Neuronal stem cell (in vitro differentiated cells): ENCODE measurements at regions not wholly inside any gene's neighbourhood (a gene's known extent, or its start where the extent isn't known, plus 50 kb on each side); places are given as distances from the start of the nearest gene placed in this dataset.
"Not testable (repeated sequence)": the region's sequence is repeated elsewhere in the genome, so short reads cannot be mapped to it uniquely, and the experiment has no call there.

Source experiments
- DNase-seq: peaks from one replicate; pipeline ENCODE4 v3.0.0-alpha.2; 2013; ENCODE audit warnings: low spot score
- H2AFZ ChIP-seq: one replicate; pipeline ENCODE4 v1.6.1; 2013; ENCODE audit warnings: mild to moderate bottlenecking, low read length, inconsistent platforms
- H2AK5ac ChIP-seq: 2 replicates; pipeline ENCODE4 v1.6.1; 2013; ENCODE audit warnings: low read depth, mild to moderate bottlenecking, inconsistent platforms, low read length, moderate library complexity, mixed read lengths
- H2BK120ac ChIP-seq: 2 replicates; pipeline ENCODE4 v1.6.1; 2013; ENCODE audit warnings: low read depth, mild to moderate bottlenecking, inconsistent platforms, low read length, moderate library complexity, mixed read lengths
- H2BK12ac ChIP-seq: one replicate; pipeline ENCODE4 v1.6.1; 2013; ENCODE audit warnings: low read length, inconsistent platforms
- H2BK15ac ChIP-seq: 2 replicates; pipeline ENCODE4 v1.6.1; 2013; ENCODE audit warnings: mild to moderate bottlenecking, low read length, inconsistent platforms, mixed read lengths
- H2BK5ac ChIP-seq: one replicate; pipeline ENCODE4 v1.6.1; 2013; ENCODE audit warnings: inconsistent platforms, mild to moderate bottlenecking, low read length, moderate library complexity
- H3K14ac ChIP-seq: one replicate; pipeline ENCODE4 v1.6.1; 2013; ENCODE audit warnings: low read length, inconsistent platforms
- H3K18ac ChIP-seq: 2 replicates; pipeline ENCODE4 v1.6.1; 2013; ENCODE audit warnings: low read length, inconsistent platforms
- H3K23ac ChIP-seq: 2 replicates; pipeline ENCODE4 v1.6.1; 2013; ENCODE audit warnings: low read depth, mild to moderate bottlenecking, mixed read lengths, low read length, inconsistent platforms; ENCODE audit not compliant: poor library complexity
- H3K27ac ChIP-seq: replicated peaks from 3 replicates; pipeline ENCODE4 v1.5.1; 2013; ENCODE audit warnings: low read length, inconsistent platforms
- H3K27me3 ChIP-seq, 3 experiments: 2 replicates each; pipeline ENCODE4 v1.6.1; 2013; ENCODE audit warnings: low read length in 3 of 3, mild to moderate bottlenecking in 2 of 3, inconsistent platforms in 1 of 3, low read depth in 1 of 3, mixed read lengths in 1 of 3, moderate library complexity in 1 of 3; ENCODE audit not compliant: control insufficient read depth in 3 of 3, insufficient read depth in 3 of 3
- H3K36me3 ChIP-seq, 2 donors: replicated peaks in 1 of 2; 2 replicates each; pipeline ENCODE4 v1.6.1; 2013; ENCODE audit warnings: low read length in 2 of 2; ENCODE audit not compliant: control insufficient read depth in 2 of 2, insufficient read depth in 2 of 2
- H3K4ac ChIP-seq: 2 replicates; pipeline ENCODE4 v1.6.1; 2013; ENCODE audit warnings: inconsistent platforms, mild to moderate bottlenecking, low read length, moderate library complexity
- H3K4me1 ChIP-seq, 2 donors: 1 replicate in 1 of 2; 2 replicates in 1 of 2; pipeline ENCODE4 v1.6.1; 2013; ENCODE audit warnings: low read length in 2 of 2, low read depth in 1 of 2; ENCODE audit not compliant: control insufficient read depth in 2 of 2, insufficient read depth in 1 of 2
- H3K4me2 ChIP-seq: one replicate; pipeline ENCODE4 v1.6.1; 2013; ENCODE audit warnings: mild to moderate bottlenecking, low read length, inconsistent platforms; ENCODE audit not compliant: insufficient read depth, poor library complexity, severe bottlenecking
- H3K4me3 ChIP-seq, 2 donors: 2 replicates each; pipeline ENCODE4 v1.5.1; 2013; ENCODE audit warnings: low read length in 2 of 2, mild to moderate bottlenecking in 2 of 2, inconsistent platforms in 1 of 2, moderate library complexity in 1 of 2
- H3K79me1 ChIP-seq: one replicate; pipeline ENCODE4 v1.6.1; 2013; ENCODE audit warnings: low read depth, mild to moderate bottlenecking, inconsistent platforms, low read length, moderate library complexity
- H3K9ac ChIP-seq: one replicate; pipeline ENCODE4 v1.6.1; 2013; ENCODE audit warnings: mild to moderate bottlenecking, low read depth, low read length, inconsistent platforms; ENCODE audit not compliant: poor library complexity
- H3K9me3 ChIP-seq, 2 donors: replicated peaks in 1 of 2; 2 replicates each; pipeline versions ENCODE3 to v1.6.1; 2013; ENCODE audit warnings: low read length in 2 of 2, mild to moderate bottlenecking in 2 of 2, inconsistent platforms in 1 of 2, low read depth in 1 of 2, mixed read lengths in 1 of 2, moderate library complexity in 1 of 2; ENCODE audit not compliant: control insufficient read depth in 2 of 2, insufficient read depth in 1 of 2
- H4K8ac ChIP-seq: one replicate; pipeline ENCODE4 v1.6.1; 2013; ENCODE audit warnings: low read depth, mild to moderate bottlenecking, inconsistent platforms, low read length, moderate library complexity
- H4K91ac ChIP-seq: one replicate; pipeline ENCODE4 v1.6.1; 2013; ENCODE audit warnings: low read length, low read depth, mild to moderate bottlenecking, inconsistent platforms; ENCODE audit not compliant: poor library complexity
- WGBS, 2 donors: extraction: QIAGEN DNeasy Blood & Tissue Kit; methylation state at CpG; one replicate each; pipeline ENCODE4 v1.1.7; 2013; ENCODE audit warnings: missing lambda C conversion rate in 2 of 2, mixed read lengths in 1 of 2; ENCODE audit not compliant: insufficient read length in 2 of 2, insufficient replicate concordance in 1 of 2; ENCODE audit errors: extremely low coverage in 2 of 2; 5-methylcytosine and 5-hydroxymethylcytosine counted together

DNA sequence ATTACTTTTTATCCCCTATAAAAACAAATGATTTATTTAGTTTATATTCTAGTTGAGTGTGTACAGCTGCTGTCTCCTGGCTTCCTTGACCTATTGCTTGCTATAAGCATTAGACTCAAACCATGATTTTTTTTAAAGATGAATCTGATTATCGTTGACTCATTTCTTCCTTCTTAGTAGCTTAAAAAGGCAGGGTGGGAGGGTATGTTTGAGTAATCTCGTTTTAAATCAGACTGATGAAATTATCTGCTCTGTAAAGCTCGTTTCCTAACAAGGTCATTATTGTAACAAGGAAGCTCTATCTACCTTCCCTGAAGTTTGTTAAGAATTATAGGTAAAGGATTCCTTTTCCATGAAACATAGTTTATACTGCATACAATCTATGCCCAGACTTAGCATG, 276.3 kb upstream of the KCND2 start:
- Histone ChIP-seq H3K9ac (no peak overlapping the region), H3K4me2 (no peak overlapping the region), H4K91ac (no peak overlapping the region), H3K4ac (no peak overlapping the region), H3K79me1 (no peaks in the 10 kb centered on the region), H3K4me3 (no peak overlapping the region), H4K8ac (no peak overlapping the region), H3K23ac (no peak overlapping the region), H3K36me3 (no peaks in the 10 kb centered on the region), H2BK12ac (no peak overlapping the region), H2BK120ac (no peak overlapping the region), H3K18ac (no peak overlapping the region), H3K4me1 (no peaks in the 10 kb centered on the region), H3K27ac (no peak overlapping the region), H3K27me3 (no peaks in the 10 kb centered on the region), H2BK5ac (no peak overlapping the region), H2AK5ac (no peak overlapping the region), H3K9me3 (no peaks in the 10 kb centered on the region), H2BK15ac (no peak overlapping the region), H2AFZ (no peak overlapping the region), H3K14ac (no peak overlapping the region)
- no CpG with 5 or more reads among the region's 3 CpGs for WGBS, 2 donors
- no peak for DNase-seq

DNA sequence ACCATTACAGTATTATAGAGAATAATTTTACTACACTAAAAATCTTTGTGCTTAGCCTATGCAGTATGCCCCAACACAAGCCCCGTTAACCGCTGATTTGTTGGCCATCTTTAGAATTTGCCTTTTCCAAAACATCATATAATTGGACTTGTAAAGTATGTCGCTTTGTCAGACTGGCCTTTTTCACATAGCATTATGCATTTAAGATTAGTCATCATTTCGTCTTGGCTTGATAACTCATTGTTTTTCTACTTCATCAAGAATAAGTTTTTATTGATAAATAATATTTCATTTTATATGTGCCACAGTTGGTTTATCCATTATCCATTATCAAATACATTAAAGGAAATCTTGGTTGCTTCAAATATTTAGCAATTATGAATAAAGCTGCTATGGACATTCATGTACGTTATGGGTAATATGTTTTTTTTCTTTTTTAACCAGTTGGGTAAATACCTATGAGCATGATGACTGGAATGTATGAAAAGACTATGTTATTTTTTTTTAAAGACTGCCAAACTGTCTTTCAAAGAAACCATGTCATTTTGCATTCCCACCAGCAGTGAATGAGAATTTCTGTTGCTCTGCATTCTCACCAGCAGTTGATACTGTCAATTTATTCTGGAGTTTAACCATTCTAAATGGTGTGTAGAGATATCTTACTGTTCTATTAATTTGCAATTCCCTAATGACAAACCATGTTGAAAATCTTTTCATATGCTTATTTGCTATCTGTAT, 273.1 kb upstream of the KCND2 start:
- Histone ChIP-seq H3K4ac (no peak overlapping the region), H3K79me1 (no peaks in the 10 kb centered on the region), H4K91ac (no peak overlapping the region), H4K8ac (no peak overlapping the region), H3K14ac (no peak overlapping the region), H2BK15ac (no peak overlapping the region), H3K9me3 (no peaks in the 10 kb centered on the region), H3K27me3 (no peaks in the 10 kb centered on the region), H3K27ac (no peak overlapping the region), H2BK12ac (no peak overlapping the region), H3K23ac (no peak overlapping the region), H3K36me3 (no peaks in the 10 kb centered on the region), H3K4me2 (no peak overlapping the region), H3K18ac (no peak overlapping the region), H3K4me3 (no peak overlapping the region), H2BK5ac (no peak overlapping the region), H3K4me1 (no peaks in the 10 kb centered on the region), H2AK5ac (no peak overlapping the region), H2AFZ (no peak overlapping the region), H2BK120ac (no peak overlapping the region), H3K9ac (no peak overlapping the region)
- no CpG with 5 or more reads among the region's 5 CpGs for WGBS, 2 donors
- DNase-seq, result no peak

DNA sequence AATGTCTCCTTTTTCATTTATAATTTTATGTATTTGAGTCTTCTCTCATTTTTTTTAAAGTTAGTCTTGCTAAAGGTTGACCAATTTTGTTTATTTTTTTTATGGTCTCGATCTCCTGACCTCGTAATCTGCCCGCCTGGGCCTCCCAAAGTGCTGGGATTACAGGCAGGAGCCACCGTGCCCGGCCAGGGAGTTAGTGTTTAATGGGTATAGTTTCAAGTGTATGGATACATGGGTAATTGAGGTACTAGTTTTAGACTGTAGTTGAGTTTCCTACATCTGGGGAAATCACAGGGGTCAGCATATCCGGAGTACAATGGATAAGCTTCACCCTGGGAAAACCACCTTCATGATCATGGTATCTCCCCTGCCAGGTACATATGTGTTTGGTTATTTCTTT, 267.3 kb upstream of the KCND2 start:
- Histone ChIP-seq H2BK5ac (no peak overlapping the region), H2BK120ac (no peak overlapping the region), H3K79me1 (no peaks in the 10 kb centered on the region), H3K23ac (no peak overlapping the region), H3K27ac (no peak overlapping the region), H3K4me2 (no peak overlapping the region), H4K8ac (no peak overlapping the region), H3K9me3 (no peaks in the 10 kb centered on the region), H2AFZ (no peak overlapping the region), H3K9ac (no peak overlapping the region), H3K4me3 (no peak overlapping the region), H3K4me1 (no peaks in the 10 kb centered on the region), H2AK5ac (no peak overlapping the region), H3K4ac (no peak overlapping the region), H2BK15ac (no peak overlapping the region), H3K36me3 (no peaks in the 10 kb centered on the region), H4K91ac (no peak overlapping the region), H2BK12ac (no peak overlapping the region), H3K18ac (no peak overlapping the region), H3K27me3 (no peaks in the 10 kb centered on the region), H3K14ac (no peak overlapping the region)
- DNase-seq, result no peak
- no CpG with 5 or more reads among the region's 6 CpGs for WGBS, 2 donors

DNA sequence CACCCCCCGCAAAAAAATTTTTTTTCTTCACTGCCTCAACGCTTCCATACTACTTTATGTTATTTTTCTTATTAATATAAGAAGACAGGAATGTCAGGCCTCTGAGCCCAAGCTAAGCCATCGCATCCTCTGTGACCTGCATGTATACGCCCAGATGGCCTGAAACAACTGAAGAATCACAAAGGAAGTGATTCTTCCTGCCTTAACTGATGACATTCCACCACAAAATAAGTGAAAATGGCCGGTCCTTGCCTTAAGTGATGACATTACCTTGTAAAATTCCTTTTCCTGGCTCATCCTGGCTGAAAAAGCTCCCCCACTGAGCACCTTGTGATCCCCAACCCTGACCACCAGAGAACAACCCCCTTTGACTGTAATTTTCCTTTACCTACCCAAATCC, 258.7 kb upstream of the KCND2 start:
- H3K27ac ChIP-seq, H3K4ac ChIP-seq, H2BK120ac ChIP-seq, H2BK5ac ChIP-seq, H3K27me3 ChIP-seq, H2BK12ac ChIP-seq, DNase-seq, H2BK15ac ChIP-seq, H4K8ac ChIP-seq, H3K36me3 ChIP-seq, H3K79me1 ChIP-seq, H2AFZ ChIP-seq, H3K4me2 ChIP-seq, H3K4me3 ChIP-seq, H4K91ac ChIP-seq, H2AK5ac ChIP-seq, H3K9ac ChIP-seq, H3K14ac ChIP-seq, H3K9me3 ChIP-seq, H3K18ac ChIP-seq, H3K23ac ChIP-seq: not testable (repeated sequence)
- 100% methylated on average over 2 of the region's 5 CpGs; no CpG with 5 or more reads in 1 of the 2 donors for WGBS, 2 donors
- peaks cover 0 to 11% of the 10 kb centered on the region in 2 donors for H3K4me1 ChIP-seq
